ENCODE measurements at regions not wholly inside any gene's neighbourhood (a gene's known extent, or its start where the extent isn't known, plus 50 kb on each side); places are given as distances from the start of the nearest gene placed in this dataset.
"Not testable (repeated sequence)": the region's sequence is repeated elsewhere in the genome, so short reads cannot be mapped to it uniquely, and the experiment has no call there.

- no peak for DNase-seq (ENCODE audit: low spot score)
Observed at GRCh38 chr3:126292318-126293070, 64.7 kb downstream of the KLF15 start.

GRCh38 chr3:126291537-126291936, 65.7 kb downstream of the KLF15 start:
- DNase-seq (ENCODE audit: low spot score), result no peak

DNA sequence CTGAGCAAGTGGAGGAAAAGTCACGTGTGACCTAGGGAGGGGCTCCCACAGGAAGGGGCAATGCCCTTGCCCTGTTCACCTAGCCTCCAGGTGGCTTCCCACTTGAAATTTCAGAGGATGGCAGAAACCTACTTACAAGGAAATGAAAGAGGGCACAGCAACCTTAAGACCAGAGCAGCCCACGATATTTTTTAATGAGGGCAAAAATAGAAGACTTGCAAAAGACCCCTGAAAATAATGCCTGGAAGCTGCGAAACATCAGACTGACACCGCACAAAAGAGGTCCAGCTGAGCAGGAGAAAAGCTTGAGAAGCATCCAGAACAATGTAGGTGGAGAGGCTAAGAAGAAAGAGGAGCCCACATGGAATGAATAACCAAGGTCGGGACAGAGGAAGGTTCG, 66.1 kb downstream of the KLF15 start:
- DNase-seq (ENCODE audit: low spot score), result no peak

DNA sequence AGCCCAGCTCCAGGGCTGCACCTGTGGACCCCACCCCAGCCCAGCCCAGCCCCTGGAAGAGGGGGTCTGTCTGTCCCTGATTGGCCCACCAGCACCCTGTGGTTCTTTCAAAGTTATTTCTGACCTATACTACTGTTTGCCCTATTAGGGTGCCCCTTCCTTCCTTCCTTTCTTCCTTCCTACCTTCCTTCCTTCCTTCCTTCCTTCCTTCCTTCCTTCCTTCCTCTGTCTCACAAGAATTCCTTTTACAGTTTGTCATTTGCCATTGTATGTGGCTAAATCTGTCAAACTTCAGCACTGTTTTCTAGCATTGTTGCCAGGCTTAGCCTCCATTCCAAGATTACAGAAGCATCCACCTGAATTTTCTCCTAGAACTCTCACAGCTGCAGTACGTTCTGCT, 66.9 kb downstream of the KLF15 start:
- no peak for DNase-seq (ENCODE audit: low spot score)

- DNase-seq (ENCODE audit: low spot score), result no peak
Observed at GRCh38 chr3:126289096-126289495, 68.1 kb downstream of the KLF15 start.

- DNase-seq (ENCODE audit: low spot score), result no peak
Observed at GRCh38 chr3:126288314-126288713, 68.9 kb downstream of the KLF15 start.

DNA sequence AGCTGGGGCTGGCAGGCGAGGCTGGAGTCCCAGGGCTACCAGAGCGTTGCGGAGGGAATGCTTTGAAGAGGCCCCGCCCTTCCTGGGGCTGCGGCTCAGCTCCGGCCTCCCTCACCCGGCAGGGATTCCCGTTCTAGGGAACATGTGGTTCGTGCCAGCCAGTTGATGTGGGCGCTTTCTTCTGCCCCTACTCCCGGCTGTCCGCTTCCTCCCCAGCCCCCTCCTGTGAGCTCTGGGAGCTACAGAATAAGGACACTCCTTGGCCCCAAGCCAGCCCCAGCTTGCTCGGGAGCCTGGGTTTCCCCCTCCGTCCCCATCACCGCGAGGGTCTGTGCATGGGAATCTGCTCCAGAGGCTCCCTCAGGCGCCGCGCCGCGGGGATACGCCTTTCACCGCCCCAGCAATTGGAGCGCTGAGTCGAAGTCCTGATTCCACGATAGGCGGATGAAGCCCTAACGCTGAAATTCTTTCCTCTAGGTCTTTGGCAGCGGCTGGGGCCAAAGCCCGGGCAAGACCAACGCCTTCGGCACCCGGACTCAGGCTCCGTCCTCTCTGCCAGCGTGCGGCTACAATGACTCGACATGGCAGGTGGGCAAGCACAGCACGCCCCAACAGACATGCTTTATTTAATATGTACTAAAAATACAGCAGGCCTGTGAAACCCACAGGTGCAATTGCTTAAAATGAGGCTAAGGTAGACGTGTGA, 69.5 kb downstream of the KLF15 start:
- DNase-seq (ENCODE audit: low spot score), result peak; percentile 81

DNA sequence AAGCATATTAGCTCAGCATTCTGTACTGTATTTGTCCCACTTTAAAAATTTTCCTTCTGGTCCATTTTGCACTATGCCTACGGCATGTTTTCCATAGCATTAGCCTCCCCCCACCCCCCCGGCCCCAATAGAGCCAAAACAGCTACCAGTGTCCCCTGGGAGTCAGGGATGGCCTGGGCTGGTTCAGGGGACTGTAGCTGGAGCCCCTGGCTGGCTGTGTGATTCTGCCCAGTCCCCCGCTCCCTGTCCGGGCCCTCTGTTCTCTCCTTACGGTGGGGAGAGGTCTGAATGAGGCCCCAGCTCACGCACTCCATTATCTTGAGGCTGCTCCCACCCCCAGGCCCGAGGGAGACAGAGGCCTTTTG, 70.1 kb downstream of the KLF15 start:
- no peak for DNase-seq (ENCODE audit: low spot score)

GRCh38 chr3:126285369-126285768, 71.8 kb downstream of the KLF15 start:
- no peak for DNase-seq (ENCODE audit: low spot score)

GRCh38 chr3:126284258-126284904, 72.8 kb downstream of the KLF15 start:
- DNase-seq (ENCODE audit: low spot score), result no peak

DNA sequence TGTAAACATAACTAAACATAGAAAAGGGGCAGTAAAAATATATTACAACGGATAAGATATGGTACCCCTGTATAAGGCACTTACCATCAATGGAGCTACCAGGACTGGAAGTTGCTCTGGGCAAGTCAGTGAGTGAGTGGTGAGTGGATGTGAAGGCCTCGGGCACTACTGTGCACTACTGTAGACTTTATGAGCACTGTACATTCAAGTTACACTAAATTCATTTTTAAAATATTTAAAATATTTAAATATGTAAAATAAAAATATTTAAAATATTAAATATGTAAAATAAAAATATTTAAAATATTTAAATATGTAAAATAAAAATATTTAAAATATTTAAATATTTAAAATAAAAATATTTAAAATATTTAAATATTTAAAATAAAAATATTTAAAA, 73.6 kb downstream of the KLF15 start:
- not testable (repeated sequence) for DNase-seq (ENCODE audit: low spot score)

DNA sequence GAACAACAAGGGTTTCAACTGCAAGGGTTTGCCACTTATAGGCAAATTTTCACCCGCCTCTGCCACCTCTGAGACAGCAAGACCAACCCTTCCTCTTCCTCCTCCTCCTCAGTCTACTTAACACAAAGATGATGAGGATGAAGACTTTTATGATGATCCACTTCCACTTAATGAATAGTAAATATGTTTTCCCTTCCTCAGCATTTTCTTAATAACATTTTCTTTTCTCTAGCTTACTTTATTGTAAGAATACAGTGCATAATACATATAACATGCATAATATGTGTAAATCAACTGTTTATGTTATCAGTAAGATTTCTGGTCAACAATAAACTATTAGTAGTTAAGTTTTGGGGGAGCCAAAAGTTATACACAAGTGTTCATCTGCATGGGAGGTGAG, 77.4 kb downstream of the KLF15 start:
- DNase-seq (ENCODE audit: low spot score), result no peak

DNA sequence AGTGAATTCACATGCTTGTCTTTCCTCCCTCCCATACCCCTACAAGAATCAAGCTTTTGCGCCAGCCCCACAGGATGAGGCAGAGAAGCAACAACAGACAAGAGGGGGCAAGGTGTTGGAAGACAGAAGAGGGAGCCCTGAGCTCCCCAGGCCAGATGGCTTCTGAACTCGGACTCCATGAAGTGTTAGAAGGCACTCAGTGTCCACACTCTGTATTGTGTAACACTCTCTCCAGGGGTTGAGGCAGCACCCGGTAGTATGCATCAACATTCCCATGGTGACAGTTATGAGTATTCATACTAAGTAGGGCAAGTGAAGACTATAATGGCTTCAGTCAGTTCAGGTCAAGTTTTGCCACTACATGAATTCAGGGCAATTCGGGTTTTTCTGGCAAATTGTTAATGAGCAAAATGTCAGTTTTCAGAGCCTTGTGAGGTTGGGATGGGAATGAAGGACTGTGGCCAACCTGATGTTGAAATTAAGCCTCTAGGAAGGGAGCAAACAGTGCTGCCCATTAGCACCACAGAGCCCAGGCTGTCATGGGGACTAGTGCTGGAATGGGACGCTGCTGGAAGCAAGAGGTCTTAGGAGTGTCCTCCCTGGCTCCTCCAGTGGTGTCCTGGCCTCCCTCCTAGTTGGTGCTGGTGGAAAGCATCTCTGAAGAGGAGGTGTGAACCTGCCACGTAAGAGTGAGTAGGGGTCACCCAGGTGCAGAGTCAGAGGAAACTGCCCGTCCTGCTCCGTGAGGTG, 79.4 kb downstream of the KLF15 start:
- no peak for DNase-seq (ENCODE audit: low spot score)

DNA sequence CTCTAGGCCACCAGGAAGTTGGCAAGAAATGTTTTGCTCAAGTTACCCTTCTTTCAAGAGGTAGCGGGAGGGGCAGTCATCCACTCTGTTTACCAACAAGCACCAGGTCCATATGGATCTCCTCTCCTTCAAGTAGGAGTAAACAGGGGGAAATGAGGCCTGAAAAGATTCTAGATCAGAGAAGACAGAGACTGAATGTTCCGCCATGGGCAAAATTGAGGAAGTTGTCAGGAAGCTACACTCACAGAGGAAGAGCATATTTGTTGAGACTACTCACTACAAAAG, 81.6 kb downstream of the KLF15 start:
- DNase-seq (ENCODE audit: low spot score), result no peak

- no peak for DNase-seq (ENCODE audit: low spot score)
Observed at GRCh38 chr3:126274735-126275619, 82.2 kb downstream of the KLF15 start.

GRCh38 chr3:126270145-126270811, 86.9 kb downstream of the KLF15 start:
- peak; percentile 28 for DNase-seq (ENCODE audit: low spot score)

DNA sequence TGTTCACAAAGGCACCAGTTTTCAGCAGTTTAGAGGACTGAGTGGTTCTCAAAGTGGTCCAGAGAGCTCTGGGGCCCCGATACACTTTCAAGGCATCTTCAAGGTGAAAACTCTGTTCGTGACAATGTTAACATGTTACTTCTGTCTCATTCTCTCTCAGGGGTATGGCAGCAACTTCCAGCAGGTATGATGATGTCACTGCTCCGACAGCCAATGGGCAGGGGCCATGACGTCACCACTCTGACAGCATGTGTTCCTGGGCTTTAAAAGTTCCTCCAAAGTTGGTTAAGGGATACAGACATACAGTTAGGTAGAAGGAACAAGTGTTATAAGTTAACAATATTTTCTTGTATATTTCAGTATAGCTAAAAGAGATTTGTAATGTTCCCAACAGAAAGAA, 87.9 kb downstream of the KLF15 start:
- DNase-seq (ENCODE audit: low spot score), result no peak

GRCh38 chr3:126268866-126269265, 88.3 kb downstream of the KLF15 start:
- DNase-seq (ENCODE audit: low spot score), result no peak

DNA sequence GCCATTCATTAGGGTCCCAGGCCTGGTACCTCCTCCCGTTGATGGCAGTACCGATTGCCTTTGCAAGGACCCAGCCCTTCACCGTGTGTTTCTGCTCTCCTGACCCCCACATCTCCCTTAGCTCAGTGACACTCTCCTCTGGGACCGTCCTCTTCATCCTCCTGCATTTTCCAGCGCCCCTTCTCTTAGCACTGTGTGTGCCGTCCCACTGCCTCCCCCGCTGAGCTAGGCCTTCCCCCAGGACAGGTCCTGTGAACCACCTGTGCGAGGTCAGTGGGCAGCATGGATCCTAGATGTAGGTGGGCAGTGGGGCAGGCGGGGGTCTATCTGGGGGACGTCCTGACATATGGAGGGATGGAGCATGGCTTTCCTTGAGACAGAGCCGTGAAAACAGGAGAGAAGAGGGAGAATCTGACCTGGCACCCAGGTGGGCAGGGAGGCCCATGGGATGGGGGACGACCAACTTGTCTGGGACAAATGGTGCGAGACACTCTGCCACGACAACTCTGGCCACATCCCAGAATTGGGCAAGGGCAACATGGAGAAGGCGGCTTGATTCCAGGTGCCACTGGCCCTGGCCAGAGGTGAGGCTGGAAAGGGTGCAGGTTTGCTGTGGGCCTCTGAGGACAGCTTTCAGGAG, 87.7 kb upstream of the ALDH1L1 start:
- no peak for DNase-seq (ENCODE audit: low spot score)
